Neural cell (in vitro differentiated cells): ENCODE measurements at regions not wholly inside any gene's neighbourhood (a gene's known extent, or its start where the extent isn't known, plus 50 kb on each side); places are given as distances from the start of the nearest gene placed in this dataset.

ENCODE experiments used
- CTCF ChIP-seq: fragments of 450-650 bp; IDR thresholded peaks from 2 replicates; pipeline ENCODE4 v1.5.1; 2014; ENCODE audit warnings: antibody characterized with exemption, mild to moderate bottlenecking, moderate library complexity; ENCODE audit not compliant: poor library complexity, severe bottlenecking
- EP300 ChIP-seq: fragments of 450-650 bp; conservative IDR thresholded peaks from 2 replicates; pipeline ENCODE4 v1.6.1; 2014; ENCODE audit warnings: antibody characterized with exemption, mild to moderate bottlenecking, moderate library complexity; ENCODE audit not compliant: poor library complexity, severe bottlenecking
- POLR2AphosphoS5 ChIP-seq: IDR thresholded peaks from 2 replicates; pipeline ENCODE4 v1.6.1; 2012
- TAF1 ChIP-seq: IDR thresholded peaks from 2 replicates; pipeline ENCODE4 v1.6.1; 2012; ENCODE audit warnings: low read depth
- TF ChIP-seq, protein P1 (sequence below): IDR thresholded peaks from 2 replicates; pipeline ENCODE4 v1.6.1; 2012; ENCODE audit warnings: borderline replicate concordance

DNA sequence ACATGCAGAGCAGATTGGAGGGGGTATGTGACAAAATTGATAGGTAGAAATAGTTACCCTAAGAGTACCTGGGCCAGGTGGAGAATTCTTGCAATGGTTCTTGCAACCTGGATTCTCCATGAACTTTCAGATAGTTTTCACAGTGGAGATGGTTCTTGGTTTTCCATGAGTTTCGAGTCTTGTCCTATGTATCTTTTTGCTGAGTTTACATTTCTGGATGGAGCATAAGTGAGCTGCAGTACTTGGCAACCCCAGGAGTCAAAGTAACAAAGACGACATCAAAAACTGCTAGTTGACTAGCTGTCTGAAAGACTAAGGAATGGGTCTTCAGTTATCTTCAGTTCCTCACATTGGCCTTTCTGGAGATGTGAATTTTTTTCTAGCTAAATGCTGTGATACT lies 196.6 kb upstream of the RAD23B start:
- TF ChIP-seq POLR2AphosphoS5 (no peak), CTCF (no peak), TAF1 (no peak), EP300 (no peak)
- TF ChIP-seq, protein P1, sequence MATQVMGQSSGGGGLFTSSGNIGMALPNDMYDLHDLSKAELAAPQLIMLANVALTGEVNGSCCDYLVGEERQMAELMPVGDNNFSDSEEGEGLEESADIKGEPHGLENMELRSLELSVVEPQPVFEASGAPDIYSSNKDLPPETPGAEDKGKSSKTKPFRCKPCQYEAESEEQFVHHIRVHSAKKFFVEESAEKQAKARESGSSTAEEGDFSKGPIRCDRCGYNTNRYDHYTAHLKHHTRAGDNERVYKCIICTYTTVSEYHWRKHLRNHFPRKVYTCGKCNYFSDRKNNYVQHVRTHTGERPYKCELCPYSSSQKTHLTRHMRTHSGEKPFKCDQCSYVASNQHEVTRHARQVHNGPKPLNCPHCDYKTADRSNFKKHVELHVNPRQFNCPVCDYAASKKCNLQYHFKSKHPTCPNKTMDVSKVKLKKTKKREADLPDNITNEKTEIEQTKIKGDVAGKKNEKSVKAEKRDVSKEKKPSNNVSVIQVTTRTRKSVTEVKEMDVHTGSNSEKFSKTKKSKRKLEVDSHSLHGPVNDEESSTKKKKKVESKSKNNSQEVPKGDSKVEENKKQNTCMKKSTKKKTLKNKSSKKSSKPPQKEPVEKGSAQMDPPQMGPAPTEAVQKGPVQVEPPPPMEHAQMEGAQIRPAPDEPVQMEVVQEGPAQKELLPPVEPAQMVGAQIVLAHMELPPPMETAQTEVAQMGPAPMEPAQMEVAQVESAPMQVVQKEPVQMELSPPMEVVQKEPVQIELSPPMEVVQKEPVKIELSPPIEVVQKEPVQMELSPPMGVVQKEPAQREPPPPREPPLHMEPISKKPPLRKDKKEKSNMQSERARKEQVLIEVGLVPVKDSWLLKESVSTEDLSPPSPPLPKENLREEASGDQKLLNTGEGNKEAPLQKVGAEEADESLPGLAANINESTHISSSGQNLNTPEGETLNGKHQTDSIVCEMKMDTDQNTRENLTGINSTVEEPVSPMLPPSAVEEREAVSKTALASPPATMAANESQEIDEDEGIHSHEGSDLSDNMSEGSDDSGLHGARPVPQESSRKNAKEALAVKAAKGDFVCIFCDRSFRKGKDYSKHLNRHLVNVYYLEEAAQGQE: no peak
